Inferior parietal cortex (tissue), 1 donor: ENCODE measurements at regions not wholly inside any gene's neighbourhood (a gene's known extent, or its start where the extent isn't known, plus 50 kb on each side); places are given as distances from the start of the nearest gene placed in this dataset.
A peak's percentile ranks its signal among the peaks of the same experiment; 100 is the strongest.
"Not testable (repeated sequence)": the region's sequence is repeated elsewhere in the genome, so short reads cannot be mapped to it uniquely, and the experiment has no call there.

ENCODE experiments used
- DNase-seq: peaks from one replicate; pipeline ENCODE4 v3.0.0-alpha.2; 2016; ENCODE audit errors: extremely low spot score

DNA sequence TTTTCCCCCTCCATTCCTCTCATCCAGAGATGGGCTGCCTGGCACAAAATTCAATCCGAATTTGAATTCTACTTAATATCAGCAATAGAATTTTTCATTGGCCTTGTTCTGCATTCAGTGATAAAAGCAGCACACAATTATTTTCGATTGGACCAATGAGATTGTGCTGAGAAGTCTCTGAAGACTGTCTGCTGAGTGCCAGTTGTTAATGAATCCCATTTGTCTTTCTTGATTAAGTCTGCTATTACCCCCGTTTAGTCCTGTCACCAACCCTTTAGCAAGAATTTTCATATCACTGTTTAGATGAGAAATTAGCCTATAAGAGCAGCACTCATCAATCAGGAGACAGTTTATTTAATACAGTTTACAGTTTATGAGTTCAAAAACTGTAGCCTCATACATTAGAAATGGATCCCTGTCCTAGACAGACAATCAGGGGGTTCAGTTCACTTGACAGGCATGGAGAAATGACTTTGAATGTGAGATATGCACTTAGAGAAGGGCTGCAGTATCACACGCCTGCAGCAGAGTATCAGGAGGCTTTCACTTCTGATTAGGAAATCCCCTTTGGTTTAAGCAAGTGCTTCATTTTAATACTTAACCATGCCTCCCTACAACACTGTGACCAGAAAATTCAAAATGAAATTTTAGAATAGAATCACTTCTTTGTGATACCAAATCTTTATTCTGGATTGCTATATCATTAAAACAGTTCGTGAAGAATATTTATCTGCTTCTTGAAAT lies 304.7 kb upstream of the PTBP2 start:
- no peak for DNase-seq

DNA sequence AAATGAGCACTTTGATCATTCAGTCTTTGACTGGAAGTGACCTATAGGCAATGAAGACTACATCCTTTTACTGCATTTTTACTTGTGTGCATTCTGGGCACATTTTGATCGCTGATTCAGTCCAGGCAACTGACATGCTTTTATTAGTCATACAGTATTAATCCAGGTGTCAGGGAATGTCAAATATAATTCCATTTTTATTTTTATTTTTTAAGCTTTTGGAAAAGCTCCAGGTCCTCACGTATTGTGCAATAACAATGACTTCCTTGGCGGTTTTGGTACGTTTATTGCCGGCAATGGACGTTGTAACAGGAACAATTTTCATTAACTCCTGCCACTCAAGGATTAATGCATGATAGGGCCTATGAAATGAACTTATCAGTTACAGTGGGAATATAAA lies 302.6 kb upstream of the PTBP2 start:
- no peak for DNase-seq

DNA sequence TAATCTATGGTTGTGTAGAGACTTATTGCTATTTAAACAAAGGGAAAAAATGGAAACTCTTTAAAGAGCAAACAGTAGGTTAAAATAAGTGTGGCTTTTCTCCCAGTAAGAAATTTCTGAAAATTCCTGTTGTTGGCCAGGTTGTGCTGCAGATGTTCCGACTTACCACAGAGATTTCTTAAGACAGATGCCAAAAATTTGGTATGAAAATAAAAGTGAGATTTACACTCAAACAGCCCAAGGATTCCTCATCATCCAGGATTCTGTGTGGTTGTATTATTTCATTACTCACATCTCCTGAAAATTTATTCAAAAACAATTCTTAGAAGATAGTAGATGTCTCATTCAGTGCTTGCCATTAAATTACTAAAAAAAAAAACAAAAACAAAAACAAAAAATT lies 296.7 kb upstream of the PTBP2 start:
- DNase-seq: no peak

DNA sequence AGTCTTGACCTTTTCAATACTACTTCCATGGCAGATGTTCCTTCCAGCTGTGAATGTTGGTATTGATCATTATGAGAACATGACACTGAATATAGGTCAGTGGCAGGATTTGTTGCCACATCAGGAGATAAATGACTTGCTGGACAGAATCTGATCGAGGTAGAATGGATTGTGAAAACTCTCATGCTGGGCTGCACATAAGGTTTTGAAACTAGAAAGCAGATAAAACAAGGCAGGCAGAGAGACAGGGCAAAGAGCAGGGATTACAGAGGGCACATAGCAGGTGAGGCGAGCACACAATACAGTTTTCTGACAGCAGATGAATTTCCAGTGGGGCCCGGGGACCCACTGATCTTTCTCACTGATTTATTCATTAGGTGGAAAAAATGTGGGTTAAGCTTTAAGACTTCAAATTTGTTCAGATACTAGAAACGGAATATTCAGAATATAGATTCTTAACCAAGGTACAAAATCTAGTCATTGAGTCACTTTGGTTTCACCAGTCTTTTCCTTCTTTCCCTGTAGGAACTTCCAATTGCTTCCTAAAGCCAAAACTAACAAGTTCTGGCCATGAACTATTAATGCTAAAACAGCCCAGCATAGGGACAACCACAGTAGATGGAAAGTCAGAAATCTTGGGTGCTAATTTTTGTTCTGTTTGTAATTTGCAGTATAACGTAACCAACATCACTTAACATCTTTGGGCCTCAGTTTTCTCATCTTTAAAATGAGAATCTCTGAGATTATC lies 296.0 kb upstream of the PTBP2 start:
- DNase-seq: no peak

DNA sequence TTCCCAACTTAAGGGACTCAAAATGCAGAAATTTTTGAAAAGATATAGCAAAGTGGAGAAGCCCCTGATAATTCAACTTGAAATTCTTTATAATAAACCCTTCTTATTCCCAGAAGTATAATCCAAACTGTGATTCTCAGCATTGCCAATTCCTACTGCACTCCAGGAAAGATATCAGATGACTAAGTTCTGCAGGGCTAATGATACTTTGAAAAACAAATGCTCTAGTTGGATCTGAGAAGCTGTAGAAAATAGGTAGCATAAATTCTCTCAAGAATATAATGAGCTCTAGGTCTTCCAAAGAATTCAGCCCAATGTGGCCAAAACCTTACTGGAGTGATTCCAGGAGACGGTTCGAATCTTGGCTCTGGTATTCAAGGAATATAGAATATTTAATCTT lies 294.0 kb upstream of the PTBP2 start:
- no peak for DNase-seq

DNA sequence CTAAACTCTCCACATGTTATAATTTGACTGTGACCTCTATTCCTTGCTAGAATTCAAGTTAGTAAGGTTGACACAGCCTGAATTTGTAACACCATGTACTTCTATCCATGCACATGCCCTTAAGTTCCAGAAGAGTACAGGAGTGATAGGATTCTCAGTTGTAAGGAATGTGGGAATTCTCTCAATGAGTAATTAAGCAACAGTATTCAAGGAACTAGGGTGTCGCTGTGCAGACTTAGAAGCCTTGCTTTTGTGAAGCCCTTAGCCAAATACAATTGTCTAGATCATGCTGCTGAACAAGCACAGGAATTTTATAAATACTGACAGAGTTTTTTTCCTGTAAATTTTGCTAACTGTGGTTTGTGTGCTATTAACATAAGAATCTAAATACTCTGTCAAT lies 276.3 kb upstream of the PTBP2 start:
- DNase-seq: no peak

DNA sequence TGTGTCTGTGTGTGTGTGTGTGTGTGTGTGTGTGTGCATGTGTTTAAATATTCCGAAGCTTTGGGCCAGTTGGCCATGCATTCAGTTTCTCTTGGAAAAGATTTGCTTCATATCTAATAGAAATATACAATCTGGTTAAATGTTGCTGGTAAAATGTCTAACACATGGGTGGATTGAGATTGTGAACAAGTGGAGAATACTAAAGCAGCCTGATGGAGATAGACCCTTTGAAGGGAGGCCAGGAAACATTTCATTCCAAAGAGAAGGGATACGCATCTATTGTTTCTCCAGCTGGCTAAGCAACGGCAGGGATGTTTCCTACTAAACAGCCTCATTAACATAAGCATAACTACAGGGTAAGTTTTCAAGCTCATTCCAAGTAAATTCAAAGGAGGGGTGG lies 257.5 kb upstream of the PTBP2 start:
- DNase-seq: no peak

DNA sequence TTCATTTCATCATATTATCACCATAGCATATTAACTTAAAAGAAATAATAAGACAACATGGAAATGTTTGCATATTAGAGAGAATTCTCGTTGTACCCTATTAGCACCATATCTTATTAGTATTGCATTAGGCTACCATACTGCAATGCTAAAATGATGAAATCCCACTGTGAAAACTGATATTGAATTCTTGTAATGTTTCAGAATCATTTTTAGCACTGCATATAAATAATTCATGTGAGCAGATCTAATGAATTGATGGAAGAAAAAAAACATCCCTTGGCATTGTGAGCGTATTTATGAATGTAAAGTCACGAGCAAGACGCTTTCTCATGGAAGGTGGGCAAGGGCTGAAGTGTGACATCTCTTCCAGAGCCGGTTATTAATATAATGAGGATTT lies 257.1 kb upstream of the PTBP2 start:
- DNase-seq: no peak

DNA sequence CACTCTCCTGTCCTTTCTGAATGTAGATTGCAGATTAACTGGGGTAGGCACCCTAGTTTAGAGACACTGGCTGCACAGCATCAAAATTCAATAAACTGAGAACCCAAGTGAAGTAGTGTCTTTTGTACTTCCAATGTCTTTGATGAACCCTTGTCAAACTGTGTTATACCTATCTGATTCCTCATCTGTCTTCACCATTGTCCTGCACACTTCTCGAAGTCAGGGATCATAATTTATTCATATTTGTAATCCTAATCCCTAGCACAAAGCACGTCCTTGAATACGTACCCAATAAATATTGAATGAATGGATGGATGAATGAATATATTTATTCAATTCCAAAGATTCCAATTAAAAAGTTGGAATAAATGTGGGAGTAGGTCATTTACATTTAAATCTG lies 256.6 kb upstream of the PTBP2 start:
- DNase-seq: no peak

DNA sequence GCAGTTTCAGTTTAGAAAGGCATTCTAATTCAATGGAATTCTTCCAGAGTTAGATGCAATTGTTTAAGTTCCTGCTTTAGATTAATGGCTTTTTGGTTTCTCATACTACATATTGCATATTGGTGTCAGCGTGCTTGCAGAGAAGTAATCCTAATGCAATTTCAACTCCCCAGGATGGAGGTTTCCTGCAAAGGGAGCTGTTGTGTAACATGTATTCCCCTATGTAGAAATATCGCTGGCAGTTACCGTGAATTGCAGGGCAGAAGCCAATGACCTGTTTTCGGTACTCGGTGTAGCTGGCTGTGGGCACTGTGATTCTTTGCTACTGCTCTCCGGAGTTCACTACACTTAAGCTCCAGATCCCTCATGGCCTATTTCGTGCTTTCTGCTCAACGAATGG lies 256.1 kb upstream of the PTBP2 start:
- DNase-seq: no peak

DNA sequence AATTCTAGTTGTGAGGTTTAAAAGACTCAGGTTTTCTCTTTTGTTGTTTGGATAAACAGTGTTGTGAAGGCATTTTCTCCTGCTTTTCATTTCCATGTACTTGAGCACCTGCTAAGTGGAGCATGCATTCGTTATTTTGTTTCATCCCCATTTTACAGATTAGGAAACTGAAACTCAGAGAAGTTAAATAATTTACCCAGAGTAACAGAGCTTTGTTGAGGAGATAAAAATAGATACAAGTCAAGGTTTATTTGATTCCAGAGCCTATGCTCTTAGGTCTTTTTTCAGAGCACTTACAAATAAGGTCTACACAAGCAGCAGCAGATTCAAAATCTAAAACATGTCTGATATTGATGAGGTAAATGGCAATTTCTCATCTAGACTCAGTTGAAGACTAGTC lies 254.7 kb upstream of the PTBP2 start:
- no peak for DNase-seq

DNA sequence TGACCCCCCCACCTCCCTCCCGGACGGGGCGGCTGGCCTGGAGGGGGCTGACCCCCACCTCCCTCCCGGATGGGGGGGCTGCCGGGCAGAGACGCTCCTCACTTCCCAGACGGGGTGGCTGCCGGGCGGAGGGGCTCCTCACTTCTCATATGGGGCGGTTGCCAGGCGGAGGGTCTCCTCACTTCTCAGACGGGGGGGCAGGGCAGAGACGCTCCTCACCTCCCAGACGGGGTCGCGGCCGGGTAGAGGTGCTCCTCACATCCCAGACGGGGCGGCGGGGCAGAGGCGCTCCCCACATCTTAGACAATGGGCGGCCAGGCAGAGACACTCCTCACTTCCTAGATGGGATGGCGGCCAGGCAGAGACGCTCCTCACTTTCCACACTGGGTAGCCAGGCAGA lies 251.9 kb upstream of the PTBP2 start:
- not testable (repeated sequence) for DNase-seq

DNA sequence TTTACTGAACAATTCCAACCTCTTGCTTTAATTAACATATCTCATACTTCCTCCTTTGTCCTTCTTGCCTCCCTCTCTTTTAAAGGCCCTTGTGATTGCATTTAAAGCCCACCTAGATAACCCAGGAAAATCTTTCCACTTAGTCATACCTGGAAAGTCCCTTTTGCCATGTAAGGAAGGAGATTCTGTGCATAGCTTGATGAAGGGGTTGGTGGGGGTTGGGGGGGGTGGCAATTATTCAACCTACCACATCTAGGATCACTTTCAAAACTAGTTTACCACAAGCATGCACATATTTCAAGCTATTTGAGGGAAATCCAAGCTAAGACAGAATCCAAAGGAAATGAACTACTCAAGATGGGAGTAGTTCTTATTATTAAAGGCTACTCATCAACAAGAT lies 249.1 kb upstream of the PTBP2 start:
- no peak for DNase-seq

DNA sequence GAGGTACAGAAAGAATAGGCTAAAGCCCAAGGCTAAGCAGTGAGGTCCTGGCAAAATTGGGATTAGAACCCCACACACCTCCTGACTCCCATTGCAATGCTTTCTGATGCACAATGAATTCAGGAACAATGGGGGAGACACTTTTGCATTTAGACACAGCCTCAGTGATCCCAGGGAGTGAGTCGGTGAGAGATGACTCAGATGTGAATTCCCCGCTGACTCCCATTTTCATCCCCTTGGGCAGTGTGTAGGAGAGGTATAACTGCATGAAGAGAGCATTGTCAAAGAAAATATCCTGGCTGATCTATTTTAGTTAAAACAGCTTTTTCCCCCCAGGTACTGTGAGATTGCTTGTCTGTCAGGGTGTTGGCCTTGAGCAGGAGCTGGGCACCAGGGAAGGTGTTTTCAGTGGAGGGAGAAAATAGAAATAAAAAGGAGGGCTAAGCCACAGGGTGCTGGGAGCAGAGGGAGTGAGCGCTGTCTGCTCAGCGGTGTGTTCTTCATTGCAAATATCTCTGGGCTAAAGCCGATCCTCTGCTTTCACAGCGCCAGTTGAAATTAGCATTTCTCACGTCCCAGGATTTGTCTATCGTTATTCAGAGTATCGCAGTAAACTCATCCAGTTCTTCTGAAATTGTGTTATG lies 247.7 kb upstream of the PTBP2 start:
- no peak for DNase-seq

DNA sequence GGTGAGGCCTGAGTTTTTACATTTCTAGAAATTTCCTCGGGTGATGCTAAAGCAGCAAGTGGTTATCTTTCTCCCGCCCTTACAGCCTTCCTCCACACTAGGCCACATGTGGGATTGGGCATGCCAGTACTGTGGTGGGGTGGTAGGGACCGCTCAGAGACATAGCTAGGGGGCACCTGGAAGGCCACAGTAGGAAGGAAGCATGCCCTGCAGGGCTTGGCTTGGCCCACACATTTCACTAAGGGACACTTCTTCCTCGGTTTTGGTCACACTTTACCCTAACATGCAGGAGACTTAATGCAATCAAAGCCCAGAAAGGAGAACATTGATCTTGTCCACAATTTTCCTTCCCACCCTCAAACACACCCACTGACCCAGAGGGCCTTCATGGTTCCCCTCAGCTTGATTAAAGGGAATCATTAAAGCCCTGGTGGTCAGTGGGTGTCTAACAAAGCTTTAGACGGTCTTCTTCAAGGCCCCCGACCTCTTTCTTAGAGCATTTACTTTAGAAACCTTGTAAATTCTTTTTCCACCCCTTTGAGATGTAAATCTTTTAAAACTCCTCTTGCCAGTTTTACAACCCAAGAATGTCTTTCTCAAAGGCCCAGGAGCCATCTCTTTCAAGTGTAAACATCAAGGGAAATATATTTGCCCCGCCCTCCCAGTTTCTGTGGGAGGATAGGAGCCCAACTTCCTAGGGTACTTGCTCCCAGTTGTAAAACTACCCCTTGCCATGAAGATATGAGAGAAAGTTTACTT lies 246.4 kb upstream of the PTBP2 start:
- no peak for DNase-seq

DNA sequence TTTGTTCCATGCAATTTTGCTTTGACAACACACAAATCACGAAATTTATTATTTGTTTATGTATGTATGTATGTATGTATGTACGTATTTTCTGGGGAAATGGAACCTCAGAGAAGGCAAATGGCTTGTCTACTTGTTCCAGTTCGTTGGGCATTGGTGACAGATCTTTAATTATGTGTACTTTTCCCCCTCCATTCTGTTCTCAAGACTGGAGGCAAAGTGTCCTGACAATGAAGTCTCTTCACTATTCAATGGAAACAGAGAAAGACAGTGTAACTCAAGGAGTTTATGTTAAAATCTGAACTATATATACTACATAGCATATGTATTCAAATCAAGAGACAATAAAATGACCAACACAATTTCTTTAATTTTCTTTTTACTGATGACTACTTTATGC lies 245.7 kb upstream of the PTBP2 start:
- no peak for DNase-seq

DNA sequence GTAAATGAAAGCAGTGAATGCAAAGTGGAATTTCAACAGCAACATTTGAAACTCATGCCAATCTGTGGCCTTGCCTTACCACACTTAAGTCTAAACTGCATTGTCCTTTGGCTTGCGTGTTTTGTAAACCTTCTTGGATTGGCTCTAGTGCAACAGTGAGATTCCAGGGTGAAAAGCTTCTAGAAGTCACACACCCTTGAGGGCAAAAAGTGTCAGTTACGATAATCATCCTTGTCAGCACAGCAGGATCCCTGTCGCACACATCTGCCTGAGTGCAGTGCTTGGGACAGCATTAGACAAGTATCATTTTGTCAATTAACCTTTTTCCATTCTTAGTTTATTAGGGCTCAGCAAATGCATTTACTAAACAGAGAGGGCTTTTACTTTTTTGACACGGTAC lies 243.4 kb upstream of the PTBP2 start:
- no peak for DNase-seq

DNA sequence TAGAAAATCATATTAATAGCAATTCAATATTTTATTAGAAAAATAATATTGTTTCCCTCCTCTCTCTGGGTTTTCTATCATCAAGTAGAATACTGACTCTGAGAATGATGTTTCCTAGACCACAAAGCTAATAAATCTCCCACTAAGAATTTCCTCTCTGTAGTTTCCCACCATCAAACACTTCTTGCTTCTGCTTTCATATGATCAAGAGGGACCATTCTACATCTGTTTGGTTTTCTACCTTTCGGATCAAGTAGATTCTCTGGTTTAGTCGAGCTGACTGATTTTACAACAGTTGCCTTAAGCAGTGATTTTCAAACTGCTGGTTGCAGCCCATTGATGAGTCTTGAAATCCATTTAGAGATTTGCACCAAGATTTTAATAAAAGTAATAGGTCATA lies 240.2 kb upstream of the PTBP2 start:
- no peak for DNase-seq

DNA sequence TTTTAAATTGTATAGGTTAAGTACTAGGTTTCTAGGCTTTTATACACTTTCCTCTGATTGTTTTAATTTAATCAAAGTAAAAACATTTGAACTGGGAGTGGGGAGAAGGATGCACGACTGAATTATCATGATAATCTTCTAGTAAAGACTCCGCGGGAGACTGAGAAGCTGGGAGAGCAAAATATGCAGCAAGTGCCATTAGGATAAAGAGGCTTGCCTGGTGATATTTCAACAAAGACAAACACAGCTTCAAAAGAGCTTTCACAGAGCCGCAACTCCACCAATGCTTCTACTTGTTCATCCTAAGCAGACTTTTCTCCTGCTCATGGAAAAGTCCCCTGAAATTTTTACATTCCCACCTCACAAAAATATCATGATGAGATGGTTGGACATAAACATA lies 239.0 kb upstream of the PTBP2 start:
- DNase-seq: no peak

DNA sequence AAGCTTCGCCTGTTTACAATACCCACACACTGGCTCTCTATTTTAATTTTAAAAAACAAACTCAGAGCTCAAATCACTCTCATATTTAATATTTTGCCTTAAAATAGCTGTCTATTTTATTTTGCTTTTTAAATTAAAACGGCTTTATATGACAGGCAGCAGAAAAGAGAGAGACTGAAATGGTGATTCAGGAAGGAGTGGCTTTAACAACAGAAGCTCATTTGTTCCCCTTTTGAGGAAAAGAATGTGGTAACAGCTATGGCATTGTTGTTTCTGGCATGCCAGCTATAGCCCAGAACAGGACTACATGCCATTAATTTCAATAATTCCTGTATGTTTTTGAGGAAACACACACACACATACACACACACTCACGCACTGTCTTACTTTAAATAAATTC lies 234.2 kb upstream of the PTBP2 start:
- peak; percentile 68 for DNase-seq

DNA sequence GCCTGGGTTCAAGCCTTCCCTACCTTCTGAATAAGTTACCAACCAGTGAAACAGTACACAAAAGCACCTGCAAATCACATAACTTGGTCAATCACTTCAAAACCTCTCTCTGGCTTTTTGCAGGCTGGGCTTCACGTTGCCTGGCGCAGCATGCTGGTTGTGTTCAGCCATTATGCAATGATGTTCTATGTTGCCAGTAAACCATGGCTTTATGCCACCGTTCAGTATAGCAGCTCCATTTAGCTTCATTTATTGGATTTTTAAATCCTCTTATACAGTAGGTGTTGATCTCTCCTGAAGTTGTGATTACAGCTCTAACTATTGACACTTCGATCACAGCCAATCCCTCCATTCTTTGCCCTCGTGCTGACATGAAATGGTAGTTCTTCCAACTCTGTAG lies 233.6 kb upstream of the PTBP2 start:
- DNase-seq: peak; percentile 54

DNA sequence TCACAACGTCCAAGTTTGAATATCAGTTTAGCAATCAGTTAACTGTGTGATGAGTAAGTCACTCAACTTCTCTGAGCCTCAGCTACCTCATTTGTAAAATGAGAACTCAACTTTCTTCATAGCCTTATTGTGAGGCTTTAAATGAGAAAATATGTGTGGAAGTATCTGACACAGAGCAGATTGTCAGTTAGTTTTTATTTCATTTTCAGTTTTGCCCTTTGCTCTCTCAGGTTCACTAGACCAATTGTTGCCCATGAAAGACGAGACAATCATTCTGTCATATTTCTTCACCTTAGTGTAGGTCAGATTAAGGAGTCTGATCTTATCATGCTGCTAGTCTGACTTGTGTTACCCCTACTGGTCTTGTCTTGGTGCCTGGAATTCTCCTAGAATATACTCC lies 232.8 kb upstream of the PTBP2 start:
- DNase-seq: no peak
